Neural cell (in vitro differentiated cells): ENCODE measurements at regions not wholly inside any gene's neighbourhood (a gene's known extent, or its start where the extent isn't known, plus 50 kb on each side); places are given as distances from the start of the nearest gene placed in this dataset.

Experiments used
- POLR2AphosphoS5 ChIP-seq: IDR thresholded peaks from 2 replicates; pipeline ENCODE4 v1.6.1; 2012
- TAF1 ChIP-seq: IDR thresholded peaks from 2 replicates; pipeline ENCODE4 v1.6.1; 2012; ENCODE audit warnings: low read depth
- TF ChIP-seq, protein P1 (sequence below): fragments of 450-650 bp; IDR thresholded peaks from 2 replicates; pipeline ENCODE4 v1.5.1; 2014; ENCODE audit warnings: antibody characterized with exemption, mild to moderate bottlenecking, moderate library complexity; ENCODE audit not compliant: poor library complexity, severe bottlenecking

DNA sequence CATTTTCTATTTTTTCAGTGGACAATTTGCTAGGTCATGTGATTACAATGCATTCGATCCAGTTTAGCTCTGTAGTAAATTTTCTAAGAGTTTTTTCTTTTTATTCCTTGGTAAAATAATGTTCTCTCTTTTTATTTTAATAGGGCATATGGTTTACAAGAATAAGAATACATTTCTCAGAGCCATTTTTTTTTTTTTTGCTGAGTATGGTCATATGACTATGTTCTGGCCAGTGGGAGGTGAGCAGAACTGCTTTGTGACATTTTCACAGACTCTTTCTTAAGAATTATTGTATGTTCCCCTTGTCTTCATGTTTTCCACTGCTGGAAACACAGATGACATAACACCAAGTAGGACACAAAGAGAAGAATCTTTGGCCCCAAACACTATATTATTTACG is 626.6 kb upstream of the FSHR start:
- TF ChIP-seq TAF1 (no peak), POLR2AphosphoS5 (no peak)
- TF ChIP-seq, protein P1, sequence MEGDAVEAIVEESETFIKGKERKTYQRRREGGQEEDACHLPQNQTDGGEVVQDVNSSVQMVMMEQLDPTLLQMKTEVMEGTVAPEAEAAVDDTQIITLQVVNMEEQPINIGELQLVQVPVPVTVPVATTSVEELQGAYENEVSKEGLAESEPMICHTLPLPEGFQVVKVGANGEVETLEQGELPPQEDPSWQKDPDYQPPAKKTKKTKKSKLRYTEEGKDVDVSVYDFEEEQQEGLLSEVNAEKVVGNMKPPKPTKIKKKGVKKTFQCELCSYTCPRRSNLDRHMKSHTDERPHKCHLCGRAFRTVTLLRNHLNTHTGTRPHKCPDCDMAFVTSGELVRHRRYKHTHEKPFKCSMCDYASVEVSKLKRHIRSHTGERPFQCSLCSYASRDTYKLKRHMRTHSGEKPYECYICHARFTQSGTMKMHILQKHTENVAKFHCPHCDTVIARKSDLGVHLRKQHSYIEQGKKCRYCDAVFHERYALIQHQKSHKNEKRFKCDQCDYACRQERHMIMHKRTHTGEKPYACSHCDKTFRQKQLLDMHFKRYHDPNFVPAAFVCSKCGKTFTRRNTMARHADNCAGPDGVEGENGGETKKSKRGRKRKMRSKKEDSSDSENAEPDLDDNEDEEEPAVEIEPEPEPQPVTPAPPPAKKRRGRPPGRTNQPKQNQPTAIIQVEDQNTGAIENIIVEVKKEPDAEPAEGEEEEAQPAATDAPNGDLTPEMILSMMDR, result no peak
